Tibial artery (tissue), 4 donors: ENCODE measurements at regions not wholly inside any gene's neighbourhood (a gene's known extent, or its start where the extent isn't known, plus 50 kb on each side); places are given as distances from the start of the nearest gene placed in this dataset.
"Not testable (repeated sequence)": the region's sequence is repeated elsewhere in the genome, so short reads cannot be mapped to it uniquely, and the experiment has no call there.

Experiments
- DNase-seq, 2 donors: peaks; one replicate each; pipeline ENCODE4 v3.0.0-alpha.2; 2019
- H3K27ac ChIP-seq, 2 donors: fragments of 200-600 bp; sonication (generic) in 1 of 2; 1 replicate in 1 of 2; 2 replicates in 1 of 2; pipeline ENCODE4 v1.5.1; 2018 to 2019; ENCODE audit warnings: mild to moderate bottlenecking in 1 of 2
- H3K27me3 ChIP-seq, 2 donors: fragments of 200-600 bp; sonication (generic) in 1 of 2; one replicate each; pipeline versions ENCODE4 v1.5.1 to v1.6.0; 2016 to 2019
- H3K36me3 ChIP-seq, 3 donors: fragments of 200-600 bp; sonication (generic) in 2 of 3; one replicate each; pipeline ENCODE4 v1.5.1; 2016 to 2019; ENCODE audit warnings: mild to moderate bottlenecking in 2 of 3
- H3K4me1 ChIP-seq, 4 donors: fragments of 200-600 bp; sonication (generic) in 2 of 4; 1 replicate in 3 of 4; 2 replicates in 1 of 4; pipeline ENCODE4 v1.5.1; 2016 to 2019
- H3K4me3 ChIP-seq, 2 donors: fragments of 200-600 bp; sonication (generic) in 1 of 2; 1 replicate in 1 of 2; 2 replicates in 1 of 2; pipeline ENCODE4 v1.5.1; 2018 to 2019; ENCODE audit warnings: mild to moderate bottlenecking in 2 of 2
- H3K9me3 ChIP-seq, 3 donors: fragments of 200-600 bp; sonication (generic) in 1 of 3; one replicate each; pipeline ENCODE4 v1.5.1; 2016 to 2019
- intact Hi-C: fragments of 100-400 bp; cut with DNase I; formaldehyde crosslinking; loops from one replicate; pipeline ENCODE4 v1.15.0; 2023; ENCODE audit warnings: low total_unique reads
- TF ChIP-seq, protein P1 (sequence below), 2 experiments: fragments of 200-600 bp in 1 of 2; fragments of 450-650 bp in 1 of 2; IDR thresholded peaks; one replicate each; pipeline ENCODE4 v1.5.1; 2017 to 2019; ENCODE audit warnings: antibody characterized with exemption in 2 of 2, mild to moderate bottlenecking in 1 of 2, moderate library complexity in 1 of 2

DNA sequence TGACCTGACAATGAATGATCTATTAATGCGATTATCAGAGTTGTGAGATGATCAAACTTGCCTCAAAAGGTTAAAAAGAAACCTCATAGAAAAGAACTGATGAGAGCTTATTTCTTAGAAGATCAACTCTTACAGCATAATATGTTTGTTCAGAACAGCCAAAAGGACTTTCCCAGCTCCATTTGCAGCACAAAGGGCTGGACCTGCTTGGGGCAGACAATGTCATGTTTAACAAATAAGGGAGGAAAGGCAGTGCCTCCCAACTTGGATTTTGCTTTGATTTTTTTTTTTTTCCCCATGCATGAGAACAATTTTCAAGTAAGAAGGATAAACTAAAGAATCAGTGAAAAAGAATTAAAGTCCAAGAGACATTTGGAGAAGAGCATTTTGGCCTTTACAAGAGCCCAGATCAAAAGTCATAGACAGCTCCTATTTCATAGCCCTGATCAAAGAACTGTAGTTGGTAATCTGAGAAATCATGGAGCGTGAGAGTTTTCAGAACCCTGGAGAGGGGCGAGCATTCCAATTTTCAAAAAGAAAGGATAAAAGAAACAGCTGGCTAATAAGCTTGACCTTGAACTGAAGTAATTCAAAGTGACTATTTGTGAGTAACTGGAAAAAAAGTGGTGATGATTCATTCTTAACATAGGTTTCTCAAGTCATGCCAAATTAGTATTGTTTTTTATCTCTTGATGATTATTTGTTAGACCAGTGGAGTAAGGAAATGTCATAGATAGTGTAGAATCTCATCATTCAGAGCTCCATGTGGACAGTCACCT is 136.0 kb upstream of the CFAP20DC start:
- intact Hi-C loops: no loop called here
- DNase-seq: no peak

DNA sequence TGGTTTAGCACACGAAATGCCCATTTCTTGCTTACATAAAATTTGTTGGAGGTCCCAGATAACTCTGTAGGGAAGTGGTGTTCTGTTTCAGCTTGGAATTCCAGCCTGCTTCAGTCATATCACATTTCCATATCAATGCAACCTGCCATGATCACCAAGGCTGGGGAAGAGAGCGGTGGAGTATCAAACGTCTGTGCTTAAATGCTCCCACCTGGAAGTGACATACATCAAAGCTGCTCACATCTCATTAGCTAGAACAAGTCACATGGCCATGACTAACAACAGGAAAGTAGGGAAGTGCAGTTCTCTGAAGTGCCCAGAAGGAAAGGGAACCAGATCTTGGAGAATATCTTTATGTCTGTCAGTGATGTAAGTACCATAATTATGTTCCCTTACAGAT is 130.2 kb upstream of the CFAP20DC start:
- H3K4me3 ChIP-seq: no peak overlapping the region
- H3K27me3 ChIP-seq: no peaks in the 10 kb centered on the region
- H3K9me3 ChIP-seq: no peaks in the 10 kb centered on the region
- TF ChIP-seq, protein P1, sequence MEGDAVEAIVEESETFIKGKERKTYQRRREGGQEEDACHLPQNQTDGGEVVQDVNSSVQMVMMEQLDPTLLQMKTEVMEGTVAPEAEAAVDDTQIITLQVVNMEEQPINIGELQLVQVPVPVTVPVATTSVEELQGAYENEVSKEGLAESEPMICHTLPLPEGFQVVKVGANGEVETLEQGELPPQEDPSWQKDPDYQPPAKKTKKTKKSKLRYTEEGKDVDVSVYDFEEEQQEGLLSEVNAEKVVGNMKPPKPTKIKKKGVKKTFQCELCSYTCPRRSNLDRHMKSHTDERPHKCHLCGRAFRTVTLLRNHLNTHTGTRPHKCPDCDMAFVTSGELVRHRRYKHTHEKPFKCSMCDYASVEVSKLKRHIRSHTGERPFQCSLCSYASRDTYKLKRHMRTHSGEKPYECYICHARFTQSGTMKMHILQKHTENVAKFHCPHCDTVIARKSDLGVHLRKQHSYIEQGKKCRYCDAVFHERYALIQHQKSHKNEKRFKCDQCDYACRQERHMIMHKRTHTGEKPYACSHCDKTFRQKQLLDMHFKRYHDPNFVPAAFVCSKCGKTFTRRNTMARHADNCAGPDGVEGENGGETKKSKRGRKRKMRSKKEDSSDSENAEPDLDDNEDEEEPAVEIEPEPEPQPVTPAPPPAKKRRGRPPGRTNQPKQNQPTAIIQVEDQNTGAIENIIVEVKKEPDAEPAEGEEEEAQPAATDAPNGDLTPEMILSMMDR (IDR thresholded peaks at IDR 0.05): no peak
- intact Hi-C loops: no loop called here
- no peaks in the 10 kb centered on the region for H3K4me1 ChIP-seq
- H3K27ac ChIP-seq: no peak overlapping the region
- H3K36me3 ChIP-seq: no peaks in the 10 kb centered on the region
- DNase-seq: no peak

More for the DNA sequence above, 136.0 kb upstream of the CFAP20DC start:
- Histone ChIP-seq H3K4me3 (no peak overlapping the region), H3K4me1 (no peaks in the 10 kb centered on the region), H3K27me3 (no peaks in the 10 kb centered on the region), H3K27ac (no peak overlapping the region), H3K9me3 (no peaks in the 10 kb centered on the region), H3K36me3 (no peaks in the 10 kb centered on the region)
- TF ChIP-seq, protein P1 (IDR thresholded peaks at IDR 0.05): no peak

DNA sequence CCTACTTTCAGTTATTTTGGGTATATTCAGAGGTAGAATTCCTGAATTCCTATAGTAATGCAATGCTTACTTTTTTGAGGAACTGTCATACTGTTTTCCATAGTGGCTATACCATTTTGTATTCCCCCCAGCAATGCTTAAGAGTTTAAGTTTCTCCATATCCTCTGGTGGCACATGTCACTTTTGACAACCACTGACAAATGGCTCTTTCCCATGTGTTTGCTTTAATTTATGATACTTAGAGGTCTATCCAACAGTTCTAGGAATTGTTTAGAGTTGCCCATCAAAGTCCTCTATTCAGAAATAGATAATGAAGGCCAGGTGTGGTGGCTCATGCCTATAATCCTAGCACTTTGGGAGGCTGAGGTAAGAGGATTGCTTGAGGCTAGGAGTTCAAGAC is 128.9 kb upstream of the CFAP20DC start:
- H3K4me3 ChIP-seq: no peak overlapping the region
- intact Hi-C loops: no loop called here
- H3K27me3 ChIP-seq: no peaks in the 10 kb centered on the region
- H3K36me3 ChIP-seq: no peaks in the 10 kb centered on the region
- TF ChIP-seq, protein P1 (IDR thresholded peaks at IDR 0.05): no peak
- no peaks in the 10 kb centered on the region for H3K9me3 ChIP-seq
- no peaks in the 10 kb centered on the region for H3K4me1 ChIP-seq
- H3K27ac ChIP-seq: no peak overlapping the region
- DNase-seq: no peak

DNA sequence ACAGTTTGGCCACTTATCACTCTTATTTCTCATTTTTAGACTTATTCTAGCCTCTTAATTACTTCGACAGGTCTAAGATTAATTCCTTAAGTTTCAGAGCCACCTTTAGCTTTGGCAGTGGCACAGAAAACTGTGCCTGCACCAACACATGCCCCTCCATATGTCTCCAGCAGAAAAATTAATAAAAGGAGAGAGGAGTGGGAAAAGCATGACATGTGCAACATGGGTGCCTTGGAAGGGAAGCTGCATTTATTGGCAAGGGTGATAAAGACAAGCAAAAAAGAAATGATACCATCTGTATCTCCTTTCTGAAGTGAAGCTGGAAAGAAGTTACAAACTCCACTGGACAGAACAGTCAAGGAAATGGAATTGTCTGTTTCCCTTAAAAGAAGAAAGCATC is 121.7 kb upstream of the CFAP20DC start:
- Histone ChIP-seq H3K36me3 (no peaks in the 10 kb centered on the region), H3K4me3 (no peak overlapping the region), H3K27me3 (no peaks in the 10 kb centered on the region), H3K4me1 (no peaks in the 10 kb centered on the region), H3K9me3 (no peaks in the 10 kb centered on the region), H3K27ac (no peak overlapping the region)
- intact Hi-C loops: no loop called here
- TF ChIP-seq, protein P1 (IDR thresholded peaks at IDR 0.05): no peak
- DNase-seq: no peak

DNA sequence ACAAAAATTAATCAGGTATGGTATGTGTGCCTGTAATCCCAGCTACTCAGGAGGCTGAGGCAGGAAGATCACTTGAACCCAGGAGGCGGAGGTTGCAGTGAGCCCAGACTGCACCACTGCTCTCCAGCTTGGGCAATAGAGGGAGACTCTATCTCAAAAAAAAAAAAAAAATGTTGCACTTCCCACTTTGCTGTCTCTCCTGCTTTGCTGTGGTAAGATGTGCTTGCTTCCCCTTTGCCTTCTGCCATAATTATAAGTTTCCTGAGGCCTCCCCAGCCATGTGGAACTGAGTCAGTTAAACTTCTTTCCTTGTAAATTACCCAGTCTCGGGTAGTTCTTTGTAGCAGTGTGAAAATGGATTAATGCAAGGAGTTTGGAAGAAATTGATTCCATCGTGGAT is 120.3 kb upstream of the CFAP20DC start:
- H3K9me3 ChIP-seq, H3K4me1 ChIP-seq, H3K36me3 ChIP-seq, H3K27me3 ChIP-seq, H3K4me3 ChIP-seq, H3K27ac ChIP-seq, DNase-seq, intact Hi-C loops: not testable (repeated sequence)

DNA sequence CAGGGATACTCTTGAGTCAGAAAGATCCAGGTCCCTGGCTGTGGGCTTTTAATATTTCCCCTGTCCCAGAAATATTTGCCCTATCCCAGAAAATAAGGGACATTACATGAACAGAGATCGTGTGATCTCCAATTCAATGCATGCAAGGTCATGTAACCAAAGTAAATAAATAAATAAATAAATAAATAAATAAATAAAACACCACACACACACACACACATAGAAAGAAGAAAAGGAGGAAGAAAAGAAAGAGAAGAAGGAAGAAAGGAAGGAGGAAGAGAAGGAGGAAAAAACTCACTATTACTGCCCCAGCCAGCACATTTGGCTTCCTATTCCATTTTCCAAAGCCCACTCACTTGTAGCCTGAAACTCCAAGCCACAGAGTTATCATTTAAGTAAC is 117.9 kb upstream of the CFAP20DC start:
- TF ChIP-seq, protein P1 (IDR thresholded peaks at IDR 0.05): no peak
- no peaks in the 10 kb centered on the region for H3K36me3 ChIP-seq
- intact Hi-C loops: no loop called here
- H3K4me3 ChIP-seq: no peak overlapping the region
- H3K27ac ChIP-seq: no peak overlapping the region
- H3K27me3 ChIP-seq: no peaks in the 10 kb centered on the region
- no peak for DNase-seq
- H3K4me1 ChIP-seq: no peaks in the 10 kb centered on the region
- H3K9me3 ChIP-seq: no peaks in the 10 kb centered on the region
